SJCRH30 (cell line): ENCODE measurements at regions not wholly inside any gene's neighbourhood (a gene's known extent, or its start where the extent isn't known, plus 50 kb on each side); places are given as distances from the start of the nearest gene placed in this dataset.
A peak's percentile ranks its signal among the peaks of the same experiment; 100 is the strongest.

Experiments
- DNase-seq, 2 experiments: peaks; one replicate each; pipeline ENCODE4 v3.0.0-alpha.2; 2015 to 2020
- H3K27ac ChIP-seq: fragments of 250-450 bp; sonication (Bioruptor Pico); 2 replicates; pipeline ENCODE4 v1.5.1; 2020; ENCODE audit warnings: mild to moderate bottlenecking, moderate library complexity
- H3K27me3 ChIP-seq: fragments of 250-450 bp; sonication (Bioruptor Pico); 2 replicates; pipeline ENCODE4 v1.5.1; 2020; ENCODE audit warnings: mild to moderate bottlenecking, moderate library complexity
- H3K36me3 ChIP-seq: fragments of 250-450 bp; sonication (Bioruptor Pico); 2 replicates; pipeline ENCODE4 v1.5.1; 2020; ENCODE audit warnings: mild to moderate bottlenecking, moderate library complexity
- H3K4me1 ChIP-seq: fragments of 250-450 bp; sonication (Bioruptor Pico); 2 replicates; pipeline ENCODE4 v1.5.1; 2020; ENCODE audit warnings: mild to moderate bottlenecking, moderate library complexity
- H3K4me3 ChIP-seq: fragments of 250-450 bp; sonication (Bioruptor Pico); 2 replicates; pipeline ENCODE4 v1.5.1; 2020; ENCODE audit warnings: mild to moderate bottlenecking, moderate library complexity
- H3K9me3 ChIP-seq: fragments of 250-450 bp; sonication (Bioruptor Pico); replicated peaks from 2 replicates; pipeline ENCODE4 v1.5.1; 2020; ENCODE audit warnings: mild to moderate bottlenecking, moderate library complexity

GRCh38 chr13:106400289-106400688 is 135.2 kb downstream of the EFNB2 start:
- no peaks in the 10 kb centered on the region for H3K9me3 ChIP-seq
- no peaks in the 10 kb centered on the region for H3K4me1 ChIP-seq
- H3K36me3 ChIP-seq: no peaks in the 10 kb centered on the region
- no peak overlapping the region for H3K27ac ChIP-seq
- no peak overlapping the region for H3K4me3 ChIP-seq
- DNase-seq: no peak
- H3K27me3 ChIP-seq: no peaks in the 10 kb centered on the region

- H3K4me3 ChIP-seq: no peak overlapping the region
- no peaks in the 10 kb centered on the region for H3K4me1 ChIP-seq
- no peak for DNase-seq
- H3K27ac ChIP-seq: no peak overlapping the region
- no peaks in the 10 kb centered on the region for H3K36me3 ChIP-seq
- H3K9me3 ChIP-seq: no peaks in the 10 kb centered on the region
- H3K27me3 ChIP-seq: no peaks in the 10 kb centered on the region
Measured at GRCh38 chr13:106398289-106398688, 137.2 kb downstream of the EFNB2 start.

GRCh38 chr13:106393776-106394175 is 141.7 kb downstream of the EFNB2 start:
- H3K4me1 ChIP-seq: no peaks in the 10 kb centered on the region
- no peaks in the 10 kb centered on the region for H3K27me3 ChIP-seq
- H3K27ac ChIP-seq: no peak overlapping the region
- H3K36me3 ChIP-seq: no peaks in the 10 kb centered on the region
- DNase-seq: no peak
- H3K9me3 ChIP-seq: no peaks in the 10 kb centered on the region
- no peak overlapping the region for H3K4me3 ChIP-seq

- no peaks in the 10 kb centered on the region for H3K27me3 ChIP-seq
- H3K4me3 ChIP-seq: no peak overlapping the region
- H3K27ac ChIP-seq: no peak overlapping the region
- no peaks in the 10 kb centered on the region for H3K9me3 ChIP-seq
- no peaks in the 10 kb centered on the region for H3K36me3 ChIP-seq
- no peak for DNase-seq
- no peaks in the 10 kb centered on the region for H3K4me1 ChIP-seq
Measured at GRCh38 chr13:106391681-106392080, 143.8 kb downstream of the EFNB2 start.

GRCh38 chr13:106391271-106391670 is 144.2 kb downstream of the EFNB2 start:
- Histone ChIP-seq H3K27ac (no peak overlapping the region), H3K9me3 (no peaks in the 10 kb centered on the region), H3K36me3 (no peaks in the 10 kb centered on the region), H3K4me3 (no peak overlapping the region), H3K27me3 (no peaks in the 10 kb centered on the region), H3K4me1 (no peaks in the 10 kb centered on the region)
- no peak for DNase-seq

GRCh38 chr13:106390367-106390766 is 145.1 kb downstream of the EFNB2 start:
- H3K4me1 ChIP-seq: no peaks in the 10 kb centered on the region
- H3K36me3 ChIP-seq: no peaks in the 10 kb centered on the region
- H3K27ac ChIP-seq: no peak overlapping the region
- H3K9me3 ChIP-seq: no peaks in the 10 kb centered on the region
- no peak for DNase-seq
- no peaks in the 10 kb centered on the region for H3K27me3 ChIP-seq
- H3K4me3 ChIP-seq: no peak overlapping the region

- DNase-seq: no peak
- H3K27me3 ChIP-seq: no peaks in the 10 kb centered on the region
- H3K27ac ChIP-seq: no peak overlapping the region
- no peaks in the 10 kb centered on the region for H3K36me3 ChIP-seq
- no peak overlapping the region for H3K4me3 ChIP-seq
- no peaks in the 10 kb centered on the region for H3K4me1 ChIP-seq
- no peaks in the 10 kb centered on the region for H3K9me3 ChIP-seq
Measured at GRCh38 chr13:106385654-106386053, 149.8 kb downstream of the EFNB2 start.

- H3K27ac ChIP-seq: no peak overlapping the region
- H3K4me1 ChIP-seq: no peaks in the 10 kb centered on the region
- H3K4me3 ChIP-seq: no peak overlapping the region
- H3K27me3 ChIP-seq: no peaks in the 10 kb centered on the region
- DNase-seq: no peak
- no peaks in the 10 kb centered on the region for H3K36me3 ChIP-seq
- H3K9me3 ChIP-seq: no peaks in the 10 kb centered on the region
Measured at GRCh38 chr13:106384516-106384915, 150.9 kb downstream of the EFNB2 start.

- DNase-seq: no peak
- Histone ChIP-seq H3K27me3 (no peaks in the 10 kb centered on the region), H3K4me1 (no peaks in the 10 kb centered on the region), H3K9me3 (no peaks in the 10 kb centered on the region), H3K27ac (no peak overlapping the region), H3K4me3 (no peak overlapping the region), H3K36me3 (no peaks in the 10 kb centered on the region)
Measured at GRCh38 chr13:106383791-106384190, 151.7 kb downstream of the EFNB2 start.

- no peak for DNase-seq
- no peak overlapping the region for H3K27ac ChIP-seq
- no peaks in the 10 kb centered on the region for H3K9me3 ChIP-seq
- no peak overlapping the region for H3K4me3 ChIP-seq
- no peaks in the 10 kb centered on the region for H3K4me1 ChIP-seq
- H3K36me3 ChIP-seq: no peaks in the 10 kb centered on the region
- H3K27me3 ChIP-seq: no peaks in the 10 kb centered on the region
Measured at GRCh38 chr13:106382534-106382933, 152.9 kb downstream of the EFNB2 start.

GRCh38 chr13:106381091-106381490 is 154.4 kb downstream of the EFNB2 start:
- H3K36me3 ChIP-seq: no peaks in the 10 kb centered on the region
- no peak for DNase-seq
- no peak overlapping the region for H3K27ac ChIP-seq
- no peak overlapping the region for H3K4me3 ChIP-seq
- no peaks in the 10 kb centered on the region for H3K4me1 ChIP-seq
- H3K27me3 ChIP-seq: no peaks in the 10 kb centered on the region
- no peaks in the 10 kb centered on the region for H3K9me3 ChIP-seq

- no peaks in the 10 kb centered on the region for H3K9me3 ChIP-seq
- H3K4me3 ChIP-seq: no peak overlapping the region
- H3K36me3 ChIP-seq: no peaks in the 10 kb centered on the region
- H3K27ac ChIP-seq: no peak overlapping the region
- no peaks in the 10 kb centered on the region for H3K27me3 ChIP-seq
- no peak for DNase-seq
- no peaks in the 10 kb centered on the region for H3K4me1 ChIP-seq
Measured at GRCh38 chr13:106377931-106378662, 157.4 kb downstream of the EFNB2 start.

GRCh38 chr13:106377341-106377740 is 158.1 kb downstream of the EFNB2 start:
- no peak overlapping the region for H3K27ac ChIP-seq
- H3K4me1 ChIP-seq: no peaks in the 10 kb centered on the region
- H3K9me3 ChIP-seq: no peaks in the 10 kb centered on the region
- H3K27me3 ChIP-seq: no peaks in the 10 kb centered on the region
- no peak for DNase-seq
- no peak overlapping the region for H3K4me3 ChIP-seq
- H3K36me3 ChIP-seq: no peaks in the 10 kb centered on the region

GRCh38 chr13:106376401-106377112 is 158.9 kb downstream of the EFNB2 start:
- Histone ChIP-seq H3K4me1 (no peaks in the 10 kb centered on the region), H3K27me3 (no peaks in the 10 kb centered on the region), H3K27ac (no peak overlapping the region), H3K9me3 (no peaks in the 10 kb centered on the region), H3K36me3 (no peaks in the 10 kb centered on the region), H3K4me3 (no peak overlapping the region)
- peak in 1 of 2 experiments; percentile 12 for DNase-seq

- Histone ChIP-seq H3K27ac (no peak overlapping the region), H3K27me3 (no peaks in the 10 kb centered on the region), H3K4me3 (no peak overlapping the region), H3K4me1 (no peaks in the 10 kb centered on the region), H3K36me3 (no peaks in the 10 kb centered on the region), H3K9me3 (no peaks in the 10 kb centered on the region)
- DNase-seq: no peak
Measured at GRCh38 chr13:106375085-106375484, 160.4 kb downstream of the EFNB2 start.

GRCh38 chr13:106374631-106375030 is 160.8 kb downstream of the EFNB2 start:
- Histone ChIP-seq H3K36me3 (no peaks in the 10 kb centered on the region), H3K4me3 (no peak overlapping the region), H3K27ac (no peak overlapping the region), H3K9me3 (no peaks in the 10 kb centered on the region), H3K4me1 (no peaks in the 10 kb centered on the region), H3K27me3 (no peaks in the 10 kb centered on the region)
- no peak for DNase-seq
